ENCODE measurements at regions not wholly inside any gene's neighbourhood (a gene's known extent, or its start where the extent isn't known, plus 50 kb on each side); places are given as distances from the start of the nearest gene placed in this dataset.
"Not testable (repeated sequence)": the region's sequence is repeated elsewhere in the genome, so short reads cannot be mapped to it uniquely, and the experiment has no call there.

- DNase-seq = no peak
Measured at GRCh38 chr10:84704101-84704500, 375.7 kb downstream of the CCSER2 start.

GRCh38 chr10:84706431-84706830 is 378.0 kb downstream of the CCSER2 start:
- DNase-seq = no peak

- no peak for DNase-seq
Measured at GRCh38 chr10:84706875-84707274, 378.5 kb downstream of the CCSER2 start.

- peak in 1 of 2 experiments; percentile 22 for DNase-seq
Measured at GRCh38 chr10:84715911-84716310, 387.5 kb downstream of the CCSER2 start.

- no peak for DNase-seq
Measured at GRCh38 chr10:84718877-84719616, 390.7 kb downstream of the CCSER2 start.

- no peak for DNase-seq
Measured at GRCh38 chr10:84719687-84720086, 391.3 kb downstream of the CCSER2 start.

GRCh38 chr10:84727398-84727797 is 399.0 kb downstream of the CCSER2 start:
- no peak for DNase-seq

- not testable (repeated sequence) for DNase-seq
Measured at GRCh38 chr10:84739126-84739525, 410.7 kb downstream of the CCSER2 start.

GRCh38 chr10:84739641-84740040 is 411.3 kb downstream of the CCSER2 start:
- DNase-seq = no peak

- no peak for DNase-seq
Measured at GRCh38 chr10:84743483-84743882, 415.1 kb downstream of the CCSER2 start.

- no peak for DNase-seq
Measured at GRCh38 chr10:84755311-84755710, 426.9 kb downstream of the CCSER2 start.

GRCh38 chr10:84756653-84757052 is 428.3 kb downstream of the CCSER2 start:
- not testable (repeated sequence) for DNase-seq

GRCh38 chr10:84761994-84762614 is 433.7 kb downstream of the CCSER2 start:
- not testable (repeated sequence) for DNase-seq

- DNase-seq = no peak
Measured at GRCh38 chr10:84762754-84763394, 434.5 kb downstream of the CCSER2 start.

GRCh38 chr10:84763965-84764364 is 435.6 kb downstream of the CCSER2 start:
- DNase-seq = no peak

GRCh38 chr10:84765086-84765485 is 436.7 kb downstream of the CCSER2 start:
- DNase-seq = no peak

GRCh38 chr10:84765656-84766055 is 437.3 kb downstream of the CCSER2 start:
- no peak for DNase-seq

GRCh38 chr10:84766923-84767322 is 438.5 kb downstream of the CCSER2 start:
- no peak for DNase-seq

- no peak for DNase-seq
Measured at GRCh38 chr10:84768132-84768531, 439.7 kb downstream of the CCSER2 start.

- no peak for DNase-seq
Measured at GRCh38 chr10:84770824-84771223, 442.4 kb downstream of the CCSER2 start.

- DNase-seq = peak in 1 of 2 experiments; percentile 51
Measured at GRCh38 chr10:84783386-84783785, 455.0 kb downstream of the CCSER2 start.

GRCh38 chr10:84783909-84784308 is 455.5 kb downstream of the CCSER2 start:
- DNase-seq = no peak

- DNase-seq = no peak
Measured at GRCh38 chr10:84784749-84785148, 456.4 kb downstream of the CCSER2 start.

GRCh38 chr10:84789026-84789425 is 460.6 kb downstream of the CCSER2 start:
- no peak for DNase-seq

Data from NCI-H524 (cell line).